ENCODE measurements at regions not wholly inside any gene's neighbourhood (a gene's known extent, or its start where the extent isn't known, plus 50 kb on each side); places are given as distances from the start of the nearest gene placed in this dataset.

GRCh38 chr7:41255113-41255512, 447.8 kb downstream of the INHBA start:
- H3K9ac ChIP-seq (replicated peaks in 1 of 4; ENCODE audit: extremely low read depth in 1 of 4, low read depth in 3 of 4, low read length in 3 of 4) = no peak overlapping the region
- no peak overlapping the region for H2BK12ac ChIP-seq (ENCODE audit: low read depth, low read length)
- no peak overlapping the region for H3K27ac ChIP-seq (ENCODE audit: low read depth, low read length)
- POLR2A ChIA-PET (ENCODE audit: partially characterized antibody) = no interaction called here
- no peaks in the 10 kb centered on the region for H3K27me3 ChIP-seq (replicated peaks in 1 of 4; ENCODE audit: control insufficient read depth in 3 of 4, extremely low read depth in 1 of 4, insufficient read depth in 3 of 4, low read length in 3 of 4)
- no peaks in the 10 kb centered on the region for H3K4me1 ChIP-seq (replicated peaks in 1 of 4; ENCODE audit: control insufficient read depth in 3 of 4, insufficient read depth in 4 of 4, low read length in 3 of 4)
- no peak overlapping the region for H3K23ac ChIP-seq (ENCODE audit: insufficient read length)
- 89% methylated on average over 3 of the region's 3 CpGs; no CpG with 5 or more reads in 1 of the 2 experiments for WGBS, 2 experiments (ENCODE audit: extremely low coverage in 1 of 2, insufficient coverage in 1 of 2, insufficient read length in 1 of 2, insufficient replicate concordance in 2 of 2, low coverage in 1 of 2, low lambda C conversion rate in 2 of 2, missing lambda C conversion rate in 1 of 2)
- H2AK5ac ChIP-seq (ENCODE audit: low read depth, low read length) = no peak overlapping the region
- no peak overlapping the region for H3K14ac ChIP-seq (ENCODE audit: insufficient read length)
- H2BK20ac ChIP-seq (ENCODE audit: low read length) = no peak overlapping the region
- no peaks in the 10 kb centered on the region for H4K20me1 ChIP-seq (replicated peaks in 1 of 2; ENCODE audit: control insufficient read depth in 1 of 2, insufficient read depth in 2 of 2, low read length in 2 of 2)
- no peak overlapping the region for H2BK5ac ChIP-seq (ENCODE audit: low read depth, low read length)
- no peak overlapping the region for H3K4me2 ChIP-seq (ENCODE audit: insufficient read depth in 1 of 2, low read depth in 2 of 2, low read length in 2 of 2)
- H4K5ac ChIP-seq (ENCODE audit: insufficient read length, low read depth, low read length) = no peak overlapping the region
- no peak overlapping the region for H2BK15ac ChIP-seq (ENCODE audit: low read length)
- DNase-seq (ENCODE audit: low read depth in 1 of 2, low spot score in 2 of 2) = no peak
- H3K18ac ChIP-seq (ENCODE audit: extremely low read depth, low read length) = no peak overlapping the region
- no peak for TF ChIP-seq RXRA (IDR thresholded peaks at IDR 0.05; ENCODE audit: insufficient read depth, low read depth, low read length)
- no peaks in the 10 kb centered on the region for H3K79me1 ChIP-seq (ENCODE audit: low read depth, low read length)
- no peaks in the 10 kb centered on the region for H3K79me2 ChIP-seq (ENCODE audit: control insufficient read depth in 1 of 2, insufficient read depth in 2 of 2, low read length in 2 of 2)
- FAIRE-seq = no peak
- H3K4me3 ChIP-seq (ENCODE audit: extremely low read depth in 1 of 4, insufficient read depth in 2 of 4, low read depth in 3 of 4, low read length in 4 of 4) = no peak overlapping the region
- CTCF ChIA-PET (ENCODE audit: partially characterized antibody) = interaction anchor here (1.0 to 1.1 kb wide), 3 partner anchors 172 to 438 kb away, joined by 3 to 4 read pairs (median 3); no protein-coding TSS in a partner anchor
- no peak overlapping the region for H3K4ac ChIP-seq (replicated peaks; ENCODE audit: insufficient read length, low read depth, low read length)
- no peak overlapping the region for H4K8ac ChIP-seq (ENCODE audit: extremely low read depth, insufficient read depth, low read length)
- no peak overlapping the region for H3K56ac ChIP-seq (replicated peaks; ENCODE audit: insufficient read length, low read depth, low read length)
- H3K36me3 ChIP-seq (ENCODE audit: control insufficient read depth in 2 of 4, insufficient read depth in 4 of 4, low read length in 3 of 4) = no peaks in the 10 kb centered on the region
- no peak overlapping the region for H2BK120ac ChIP-seq (replicated peaks; ENCODE audit: low read depth, low read length)
- no peaks in the 10 kb centered on the region for H3K23me2 ChIP-seq (ENCODE audit: low read depth, low read length)
- peaks cover 0 to 5% of the 10 kb centered on the region in 2 experiments; a peak in 2 of 4 replicates for H3K9me3 ChIP-seq (ENCODE audit: insufficient read depth in 2 of 2, low read depth in 1 of 2, low read length in 1 of 2)
- H2AFZ ChIP-seq (ENCODE audit: low read length) = no peak overlapping the region
- no peak overlapping the region for H4K91ac ChIP-seq (replicated peaks; ENCODE audit: insufficient read length, low read length)
